OCI-LY1 (cell line): ENCODE measurements at regions not wholly inside any gene's neighbourhood (a gene's known extent, or its start where the extent isn't known, plus 50 kb on each side); places are given as distances from the start of the nearest gene placed in this dataset.

Source experiments
- H2AFZ ChIP-seq: fragments of 200-600 bp; sonication (generic), shearing (Covaris generic); 2 replicates; pipeline ENCODE4 v1.6.0; 2014; ENCODE audit warnings: antibody characterized with exemption, mild to moderate bottlenecking, low read length
- H3F3A ChIP-seq: fragments of 200-600 bp; sonication (generic), shearing (Covaris generic); 2 replicates; pipeline ENCODE4 v1.6.0; 2014; ENCODE audit warnings: mild to moderate bottlenecking, antibody characterized with exemption, low read length, moderate library complexity; ENCODE audit not compliant: insufficient read depth
- H3K27ac ChIP-seq: fragments of 200-600 bp; sonication (generic); 2 replicates; pipeline ENCODE4 v1.5.1; 2014; ENCODE audit warnings: low read length, mixed run types, mild to moderate bottlenecking, low read depth; ENCODE audit not compliant: poor library complexity, severe bottlenecking
- H3K27me3 ChIP-seq: fragments of 200-600 bp; sonication (generic); 2 replicates; pipeline ENCODE4 v1.6.0; 2014; ENCODE audit warnings: antibody characterized with exemption, mild to moderate bottlenecking, low read length, moderate library complexity; ENCODE audit not compliant: insufficient read depth
- H3K36me3 ChIP-seq: fragments of 200-600 bp; sonication (generic); 2 replicates; pipeline ENCODE4 v1.6.1; 2014; ENCODE audit warnings: mild to moderate bottlenecking, antibody characterized with exemption, low read length, moderate library complexity, mixed read lengths; ENCODE audit not compliant: insufficient read depth
- H3K4me1 ChIP-seq: fragments of 200-600 bp; sonication (generic); 2 replicates; pipeline ENCODE4 v1.5.1; 2014; ENCODE audit warnings: mild to moderate bottlenecking, low read length, moderate library complexity; ENCODE audit not compliant: insufficient read depth, severe bottlenecking
- H3K4me2 ChIP-seq: fragments of 200-600 bp; sonication (generic), shearing (Covaris generic); 2 replicates; pipeline ENCODE4 v1.6.1; 2014; ENCODE audit warnings: low read length
- H3K4me3 ChIP-seq: fragments of 200-600 bp; sonication (generic); 2 replicates; pipeline ENCODE4 v1.5.1; 2014; ENCODE audit warnings: low read length, low read depth, mild to moderate bottlenecking, mixed read lengths; ENCODE audit not compliant: poor library complexity, severe bottlenecking
- H3K79me2 ChIP-seq: fragments of 200-600 bp; shearing (Covaris generic); 2 replicates; pipeline ENCODE4 v1.6.1; 2016; ENCODE audit warnings: mixed run types, low read length, mixed read lengths; ENCODE audit not compliant: insufficient read depth
- H3K9ac ChIP-seq: fragments of 200-600 bp; sonication (generic), shearing (Covaris generic); 2 replicates; pipeline ENCODE4 v1.6.1; 2014; ENCODE audit warnings: mild to moderate bottlenecking, low read length, mixed read lengths
- H3K9me2 ChIP-seq: fragments of 200-600 bp; sonication (generic), shearing (Covaris generic); 2 replicates; pipeline ENCODE4 v1.6.1; 2014; ENCODE audit warnings: low read depth, mild to moderate bottlenecking, low read length, mixed read lengths
- H3K9me3 ChIP-seq: fragments of 200-600 bp; shearing (Covaris generic); 2 replicates; pipeline ENCODE4 v1.6.1; 2014; ENCODE audit warnings: low read length, mixed read lengths
- H4K20me1 ChIP-seq: fragments of 200-600 bp; sonication (generic), shearing (Covaris generic); 2 replicates; pipeline ENCODE4 v1.6.0; 2016; ENCODE audit warnings: mild to moderate bottlenecking, low read length; ENCODE audit not compliant: insufficient read depth
- CTCF ChIP-seq: fragments of 200-600 bp; sonication (generic), shearing (Covaris generic); IDR thresholded peaks from 2 replicates; pipeline ENCODE4 v1.5.1; 2017; ENCODE audit warnings: mild to moderate bottlenecking, antibody characterized with exemption, low read length, moderate library complexity, mixed read lengths
- EZH2 ChIP-seq: fragments of 200-600 bp; sonication (generic), shearing (Covaris generic); IDR thresholded peaks from 2 replicates; pipeline ENCODE4 v1.8.0; 2017; ENCODE audit warnings: borderline replicate concordance, mixed run types, mild to moderate bottlenecking, antibody characterized with exemption, low read length, moderate library complexity, mixed read lengths

- peaks cover 5% of the 10 kb centered on the region for H3K4me1 ChIP-seq
- H3K9me2 ChIP-seq, result no peaks in the 10 kb centered on the region
- TF ChIP-seq CTCF (no peak), EZH2 (no peak)
- no peaks in the 10 kb centered on the region for H3K79me2 ChIP-seq
- H3F3A ChIP-seq, result no peaks in the 10 kb centered on the region
- H3K9me3 ChIP-seq, result no peaks in the 10 kb centered on the region
- H3K27ac ChIP-seq, result no peak overlapping the region
- peaks cover 6% of the 10 kb centered on the region; the same call in 1 of the 2 replicates for H3K27me3 ChIP-seq
- no peak overlapping the region for H3K9ac ChIP-seq
- no peak overlapping the region for H3K4me2 ChIP-seq
- H2AFZ ChIP-seq, result no peak overlapping the region
- H3K4me3 ChIP-seq, result no peak overlapping the region
- H4K20me1 ChIP-seq, result no peaks in the 10 kb centered on the region
- no peaks in the 10 kb centered on the region for H3K36me3 ChIP-seq
These were observed 89.7 kb upstream of the RASGRF1 start for GRCh38 chr15:79180318-79180717.

- Histone ChIP-seq H3K4me2 (no peak overlapping the region), H3K27ac (no peak overlapping the region), H3K4me1 (peaks cover 5% of the 10 kb centered on the region), H3K9me2 (no peaks in the 10 kb centered on the region), H4K20me1 (no peaks in the 10 kb centered on the region), H3K27me3 (peaks cover 6% of the 10 kb centered on the region; the same call in 1 of the 2 replicates), H3K79me2 (no peaks in the 10 kb centered on the region), H2AFZ (no peak overlapping the region), H3K9ac (no peak overlapping the region), H3K4me3 (no peak overlapping the region), H3F3A (no peaks in the 10 kb centered on the region), H3K9me3 (no peaks in the 10 kb centered on the region), H3K36me3 (no peaks in the 10 kb centered on the region)
- TF ChIP-seq EZH2 (no peak), CTCF (no peak)
These were observed 89.0 kb upstream of the RASGRF1 start for GRCh38 chr15:79179597-79179996.

GRCh38 chr15:79179108-79179561, 88.6 kb upstream of the RASGRF1 start:
- no peaks in the 10 kb centered on the region for H3F3A ChIP-seq
- H3K9ac ChIP-seq, result no peak overlapping the region
- H3K27ac ChIP-seq, result no peak overlapping the region
- H3K9me3 ChIP-seq, result no peaks in the 10 kb centered on the region
- H2AFZ ChIP-seq, result no peak overlapping the region
- H3K4me1 ChIP-seq, result peaks cover 5% of the 10 kb centered on the region
- H3K4me2 ChIP-seq, result no peak overlapping the region
- no peak overlapping the region for H3K4me3 ChIP-seq
- H3K79me2 ChIP-seq, result no peaks in the 10 kb centered on the region
- no peak for TF ChIP-seq CTCF
- H4K20me1 ChIP-seq, result no peaks in the 10 kb centered on the region
- H3K27me3 ChIP-seq, result peaks cover 6% of the 10 kb centered on the region; the same call in 1 of the 2 replicates
- H3K9me2 ChIP-seq, result no peaks in the 10 kb centered on the region
- H3K36me3 ChIP-seq, result no peaks in the 10 kb centered on the region
